ENCODE measurements at regions not wholly inside any gene's neighbourhood (a gene's known extent, or its start where the extent isn't known, plus 50 kb on each side); places are given as distances from the start of the nearest gene placed in this dataset.

GRCh38 chr5:101035425-101035824, 132.3 kb upstream of the ST8SIA4 start:
- no peak for TF ChIP-seq CTCF (IDR thresholded peaks at IDR 0.05; ENCODE audit: borderline replicate concordance, extremely low read depth, low read length, poor library complexity, severe bottlenecking)
- no peak for TF ChIP-seq EZH2 (IDR thresholded peaks at IDR 0.05; ENCODE audit: borderline replicate concordance, low read depth, low read length, severe bottlenecking)

Measured in DND-41 (cell line).